ENCODE measurements at regions not wholly inside any gene's neighbourhood (a gene's known extent, or its start where the extent isn't known, plus 50 kb on each side); places are given as distances from the start of the nearest gene placed in this dataset.

GRCh38 chr3:14288833-14289451 lies 110.3 kb downstream of the LSM3 start:
- DNase-seq = no peak

GRCh38 chr3:14289590-14290461 lies 111.2 kb downstream of the LSM3 start:
- no peak for DNase-seq

- no peak for DNase-seq
Observed at GRCh38 chr3:14290631-14291385, 111.6 kb upstream of the SLC6A6 start.

GRCh38 chr3:14295037-14295436 lies 107.4 kb upstream of the SLC6A6 start:
- DNase-seq = no peak

GRCh38 chr3:14295801-14296200 lies 106.6 kb upstream of the SLC6A6 start:
- DNase-seq = no peak

GRCh38 chr3:14297305-14297704 lies 105.1 kb upstream of the SLC6A6 start:
- DNase-seq = no peak

- no peak for DNase-seq
Observed at GRCh38 chr3:14297784-14298236, 104.6 kb upstream of the SLC6A6 start.

- no peak for DNase-seq
Observed at GRCh38 chr3:14298442-14298841, 104.0 kb upstream of the SLC6A6 start.

- DNase-seq = no peak
Observed at GRCh38 chr3:14298991-14299555, 103.3 kb upstream of the SLC6A6 start.

- no peak for DNase-seq
Observed at GRCh38 chr3:14299767-14300166, 102.6 kb upstream of the SLC6A6 start.

- DNase-seq = no peak
Observed at GRCh38 chr3:14300721-14301399, 101.5 kb upstream of the SLC6A6 start.

GRCh38 chr3:14301558-14301957 lies 100.8 kb upstream of the SLC6A6 start:
- DNase-seq = no peak

- no peak for DNase-seq
Observed at GRCh38 chr3:14303336-14304100, 98.9 kb upstream of the SLC6A6 start.

- DNase-seq = no peak
Observed at GRCh38 chr3:14304101-14305045, 98.0 kb upstream of the SLC6A6 start.

GRCh38 chr3:14305324-14305723 lies 97.1 kb upstream of the SLC6A6 start:
- DNase-seq = no peak

GRCh38 chr3:14306142-14306541 lies 96.3 kb upstream of the SLC6A6 start:
- no peak for DNase-seq

- DNase-seq = no peak
Observed at GRCh38 chr3:14307656-14308302, 94.6 kb upstream of the SLC6A6 start.

GRCh38 chr3:14311729-14312128 lies 90.7 kb upstream of the SLC6A6 start:
- no peak for DNase-seq

- DNase-seq = no peak
Observed at GRCh38 chr3:14312375-14312774, 90.0 kb upstream of the SLC6A6 start.

- no peak for DNase-seq
Observed at GRCh38 chr3:14317057-14317553, 85.3 kb upstream of the SLC6A6 start.
